Peyer's patch (tissue), 4 donors: ENCODE measurements at regions not wholly inside any gene's neighbourhood (a gene's known extent, or its start where the extent isn't known, plus 50 kb on each side); places are given as distances from the start of the nearest gene placed in this dataset.

ENCODE experiments used
- POLR2A ChIP-seq, 2 donors: fragments of 450-650 bp; IDR thresholded peaks; one replicate each; pipeline ENCODE4 v1.5.1; 2017; ENCODE audit warnings: antibody characterized with exemption in 2 of 2, mild to moderate bottlenecking in 2 of 2, moderate library complexity in 2 of 2
- TF ChIP-seq, protein P1 (sequence below), 6 experiments: fragments of 450-650 bp in 4 of 6; fragments of 200-600 bp in 2 of 6; sonication (generic) in 1 of 6; IDR thresholded peaks; one replicate each; pipeline ENCODE4 v1.5.1; 2017 to 2019; ENCODE audit warnings: antibody characterized with exemption in 6 of 6, mild to moderate bottlenecking in 3 of 6, moderate library complexity in 1 of 6

- TF ChIP-seq, protein P1, sequence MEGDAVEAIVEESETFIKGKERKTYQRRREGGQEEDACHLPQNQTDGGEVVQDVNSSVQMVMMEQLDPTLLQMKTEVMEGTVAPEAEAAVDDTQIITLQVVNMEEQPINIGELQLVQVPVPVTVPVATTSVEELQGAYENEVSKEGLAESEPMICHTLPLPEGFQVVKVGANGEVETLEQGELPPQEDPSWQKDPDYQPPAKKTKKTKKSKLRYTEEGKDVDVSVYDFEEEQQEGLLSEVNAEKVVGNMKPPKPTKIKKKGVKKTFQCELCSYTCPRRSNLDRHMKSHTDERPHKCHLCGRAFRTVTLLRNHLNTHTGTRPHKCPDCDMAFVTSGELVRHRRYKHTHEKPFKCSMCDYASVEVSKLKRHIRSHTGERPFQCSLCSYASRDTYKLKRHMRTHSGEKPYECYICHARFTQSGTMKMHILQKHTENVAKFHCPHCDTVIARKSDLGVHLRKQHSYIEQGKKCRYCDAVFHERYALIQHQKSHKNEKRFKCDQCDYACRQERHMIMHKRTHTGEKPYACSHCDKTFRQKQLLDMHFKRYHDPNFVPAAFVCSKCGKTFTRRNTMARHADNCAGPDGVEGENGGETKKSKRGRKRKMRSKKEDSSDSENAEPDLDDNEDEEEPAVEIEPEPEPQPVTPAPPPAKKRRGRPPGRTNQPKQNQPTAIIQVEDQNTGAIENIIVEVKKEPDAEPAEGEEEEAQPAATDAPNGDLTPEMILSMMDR (IDR thresholded peaks at IDR 0.05), result no peak
- no peak for TF ChIP-seq POLR2A (IDR thresholded peaks at IDR 0.05)
These were observed 103.8 kb upstream of the COPS8 start for GRCh38 chr2:236981701-236982485.
